ENCODE measurements at regions not wholly inside any gene's neighbourhood (a gene's known extent, or its start where the extent isn't known, plus 50 kb on each side); places are given as distances from the start of the nearest gene placed in this dataset.

DNA sequence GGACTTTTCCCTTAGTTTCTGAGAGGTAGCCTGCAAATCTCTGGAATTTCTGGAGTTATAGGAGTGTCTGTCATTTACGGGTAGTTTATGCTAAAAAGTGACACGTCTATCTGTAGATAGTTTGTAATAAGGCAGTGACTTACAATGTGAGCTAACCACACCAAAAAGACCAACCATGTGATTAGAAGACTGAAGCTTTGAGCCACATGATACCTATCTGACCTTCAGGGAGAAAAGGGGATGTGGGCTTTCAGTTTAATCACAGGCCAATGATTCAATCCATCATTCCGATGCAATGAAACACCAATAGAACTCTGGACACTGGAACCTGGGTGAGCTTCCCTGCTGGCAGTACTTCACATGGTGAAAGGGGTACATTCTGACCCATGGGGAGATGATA lies 254.6 kb upstream of the GK2 start:
- TF ChIP-seq POLR2A (IDR thresholded peaks at IDR 0.05): no peak
- no peak for TF ChIP-seq EP300 (IDR thresholded peaks at IDR 0.05)

Data from upper lobe of left lung (tissue), 4 donors.